Stomach smooth muscle (tissue), 2 donors: ENCODE measurements at regions not wholly inside any gene's neighbourhood (a gene's known extent, or its start where the extent isn't known, plus 50 kb on each side); places are given as distances from the start of the nearest gene placed in this dataset.

Experiments used
- H3K27ac ChIP-seq: one replicate; pipeline ENCODE4 v1.7.0; 2013; ENCODE audit warnings: mild to moderate bottlenecking, low read length, inconsistent platforms
- H3K27me3 ChIP-seq, 2 donors: one replicate each; pipeline ENCODE4 v1.7.0; 2013; ENCODE audit warnings: low read length in 2 of 2; ENCODE audit not compliant: insufficient read depth in 2 of 2, control insufficient read depth in 1 of 2
- H3K36me3 ChIP-seq, 2 donors: one replicate each; pipeline ENCODE4 v1.7.0; 2013; ENCODE audit warnings: low read length in 2 of 2; ENCODE audit not compliant: control insufficient read depth in 2 of 2, insufficient read depth in 2 of 2
- H3K4me1 ChIP-seq: one replicate; pipeline ENCODE4 v1.7.0; 2013; ENCODE audit warnings: low read length; ENCODE audit not compliant: control insufficient read depth, insufficient read depth
- H3K4me3 ChIP-seq, 2 donors: one replicate each; pipeline ENCODE4 v1.7.0; 2013; ENCODE audit warnings: low read length in 2 of 2
- H3K9ac ChIP-seq, 2 donors: one replicate each; pipeline ENCODE4 v1.7.0; 2013; ENCODE audit warnings: low read length in 2 of 2, mild to moderate bottlenecking in 1 of 2
- H3K9me3 ChIP-seq, 2 donors: one replicate each; pipeline ENCODE4 v1.7.0; 2013; ENCODE audit warnings: low read length in 2 of 2; ENCODE audit not compliant: control insufficient read depth in 2 of 2
- donor health status: healthy.
- donor health status: Pancreatic carcinoma.

- Histone ChIP-seq H3K4me3 (no peak overlapping the region), H3K9me3 (no peaks in the 10 kb centered on the region), H3K27ac (no peak overlapping the region), H3K36me3 (no peaks in the 10 kb centered on the region), H3K27me3 (no peaks in the 10 kb centered on the region), H3K9ac (no peak overlapping the region), H3K4me1 (no peaks in the 10 kb centered on the region)
Measured at GRCh38 chr1:79376106-79376505, 369.6 kb upstream of the ADGRL4 start.

GRCh38 chr1:79375352-79375751, 368.8 kb upstream of the ADGRL4 start:
- H3K9me3 ChIP-seq, result no peaks in the 10 kb centered on the region
- no peaks in the 10 kb centered on the region for H3K27me3 ChIP-seq
- no peak overlapping the region for H3K9ac ChIP-seq
- H3K36me3 ChIP-seq, result no peaks in the 10 kb centered on the region
- no peak overlapping the region for H3K27ac ChIP-seq
- H3K4me1 ChIP-seq, result no peaks in the 10 kb centered on the region
- H3K4me3 ChIP-seq, result no peak overlapping the region

- Histone ChIP-seq H3K27ac (no peak overlapping the region), H3K4me1 (no peaks in the 10 kb centered on the region), H3K9ac (no peak overlapping the region), H3K27me3 (no peaks in the 10 kb centered on the region), H3K36me3 (no peaks in the 10 kb centered on the region), H3K9me3 (no peaks in the 10 kb centered on the region), H3K4me3 (no peak overlapping the region)
Measured at GRCh38 chr1:79374397-79374796, 367.9 kb upstream of the ADGRL4 start.

DNA sequence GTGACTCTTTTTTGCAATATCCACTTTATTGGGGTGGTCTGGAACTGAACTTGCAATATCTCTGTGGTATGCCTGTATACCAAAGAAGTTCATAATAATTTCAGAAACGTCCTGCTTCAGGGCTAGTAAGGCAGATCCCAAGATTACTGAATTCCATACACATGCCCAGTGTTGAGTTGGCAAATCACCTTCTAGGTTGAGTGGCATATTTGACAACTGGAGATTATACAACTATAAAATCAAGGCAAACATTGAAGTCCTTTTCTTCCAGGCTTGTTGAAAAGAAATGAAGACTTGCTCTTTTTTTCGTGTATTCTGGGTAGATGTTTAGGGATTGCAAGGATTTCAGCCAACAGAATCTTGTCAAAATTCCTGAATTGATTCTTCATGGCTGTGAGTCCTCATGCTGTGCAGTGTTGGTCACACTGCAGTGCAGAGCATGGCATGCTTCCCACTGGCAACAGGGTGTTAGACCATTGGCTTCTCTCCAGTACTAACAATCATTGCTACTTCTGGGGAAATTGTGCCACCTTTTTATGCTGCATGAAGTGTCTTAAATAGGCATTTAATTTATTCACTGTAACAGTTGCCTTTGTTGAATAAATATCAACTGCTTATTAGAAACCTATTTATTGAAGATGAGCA, 367.1 kb upstream of the ADGRL4 start:
- Histone ChIP-seq H3K36me3 (no peaks in the 10 kb centered on the region), H3K9ac (no peak overlapping the region), H3K4me3 (no peak overlapping the region), H3K27me3 (no peaks in the 10 kb centered on the region), H3K9me3 (no peaks in the 10 kb centered on the region), H3K27ac (no peak overlapping the region), H3K4me1 (no peaks in the 10 kb centered on the region)

- no peaks in the 10 kb centered on the region for H3K9me3 ChIP-seq
- no peaks in the 10 kb centered on the region for H3K4me1 ChIP-seq
- no peak overlapping the region for H3K9ac ChIP-seq
- H3K36me3 ChIP-seq, result no peaks in the 10 kb centered on the region
- no peaks in the 10 kb centered on the region for H3K27me3 ChIP-seq
- no peak overlapping the region for H3K27ac ChIP-seq
- no peak overlapping the region for H3K4me3 ChIP-seq
Measured at GRCh38 chr1:79371802-79372201, 365.3 kb upstream of the ADGRL4 start.

DNA sequence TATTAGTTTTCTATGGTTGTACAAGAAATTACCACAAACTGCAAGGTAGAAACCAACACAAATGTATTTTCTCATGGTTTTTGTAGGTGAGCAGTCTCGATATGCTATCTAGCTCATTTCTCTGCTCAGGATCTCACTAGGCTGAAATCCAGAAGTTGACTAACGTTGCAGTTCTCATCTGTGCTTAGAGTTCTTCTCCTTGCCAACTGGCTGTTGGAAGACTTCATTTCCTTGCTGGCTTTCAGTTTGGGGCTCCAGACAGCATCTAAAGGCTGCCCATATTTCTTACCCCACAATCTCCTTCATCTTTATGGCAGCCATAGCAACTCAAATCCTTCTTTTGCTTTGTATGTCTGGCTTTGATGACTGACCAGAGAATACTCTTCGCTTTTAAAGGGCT, 362.6 kb upstream of the ADGRL4 start:
- H3K4me1 ChIP-seq, result no peaks in the 10 kb centered on the region

DNA sequence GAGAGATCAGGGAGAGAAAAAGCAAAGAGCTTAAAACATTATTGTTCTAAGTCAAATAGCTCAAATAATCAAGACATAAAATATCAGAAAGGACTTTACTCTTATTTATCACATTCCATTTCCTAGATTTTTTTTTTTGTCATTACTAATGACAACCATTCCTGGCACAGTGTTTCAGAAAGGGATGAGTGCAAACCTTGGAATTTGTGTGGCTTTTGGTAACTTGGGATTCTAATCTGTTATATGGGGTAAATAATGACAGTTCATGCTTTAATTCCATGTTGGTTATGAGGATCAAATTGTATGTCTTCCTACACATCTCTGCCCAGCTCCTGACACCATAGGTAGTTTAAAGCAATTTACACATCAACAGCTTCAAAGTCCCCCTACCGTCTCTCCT, 358.4 kb upstream of the ADGRL4 start:
- Histone ChIP-seq H3K27ac (no peak overlapping the region), H3K9me3 (no peaks in the 10 kb centered on the region), H3K4me3 (no peak overlapping the region)

More for the DNA sequence above, 362.6 kb upstream of the ADGRL4 start:
- Histone ChIP-seq H3K27ac (no peak overlapping the region), H3K27me3 (no peaks in the 10 kb centered on the region), H3K4me3 (no peak overlapping the region), H3K9me3 (no peaks in the 10 kb centered on the region), H3K36me3 (no peaks in the 10 kb centered on the region), H3K9ac (no peak overlapping the region)

GRCh38 chr1:79363430-79363829, 356.9 kb upstream of the ADGRL4 start:
- Histone ChIP-seq H3K36me3 (no peaks in the 10 kb centered on the region), H3K27ac (no peak overlapping the region), H3K4me1 (no peaks in the 10 kb centered on the region), H3K27me3 (no peaks in the 10 kb centered on the region), H3K9me3 (no peaks in the 10 kb centered on the region), H3K9ac (no peak overlapping the region), H3K4me3 (no peak overlapping the region)

More for the DNA sequence above, 358.4 kb upstream of the ADGRL4 start:
- Histone ChIP-seq H3K4me1 (no peaks in the 10 kb centered on the region), H3K36me3 (no peaks in the 10 kb centered on the region), H3K27me3 (no peaks in the 10 kb centered on the region), H3K9ac (no peak overlapping the region)

DNA sequence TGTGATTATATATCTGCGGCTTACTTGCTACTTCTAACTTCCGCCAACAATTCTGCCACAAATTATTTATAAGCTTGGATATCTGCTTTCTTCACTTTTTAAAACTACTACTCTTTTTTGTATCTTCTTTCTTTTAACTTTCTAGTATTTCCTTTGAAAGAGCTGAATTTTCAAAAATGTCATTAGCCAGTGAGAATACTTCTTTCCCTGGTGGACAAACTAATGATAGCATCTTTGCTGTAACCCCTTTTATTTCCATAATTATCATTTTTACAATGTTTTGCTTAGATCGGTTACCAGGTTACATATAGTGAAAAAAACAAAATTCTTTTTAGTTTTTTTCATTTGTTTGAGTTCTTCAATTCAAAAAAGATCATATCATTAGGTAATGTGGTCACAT, 355.9 kb upstream of the ADGRL4 start:
- no peaks in the 10 kb centered on the region for H3K9me3 ChIP-seq
- H3K4me3 ChIP-seq, result no peak overlapping the region
- no peak overlapping the region for H3K9ac ChIP-seq

GRCh38 chr1:79355090-79355489, 348.6 kb upstream of the ADGRL4 start:
- Histone ChIP-seq H3K4me3 (no peak overlapping the region), H3K36me3 (no peaks in the 10 kb centered on the region), H3K27ac (no peak overlapping the region), H3K9me3 (no peaks in the 10 kb centered on the region), H3K4me1 (no peaks in the 10 kb centered on the region), H3K9ac (no peak overlapping the region), H3K27me3 (no peaks in the 10 kb centered on the region)

More for the DNA sequence above, 355.9 kb upstream of the ADGRL4 start:
- Histone ChIP-seq H3K36me3 (no peaks in the 10 kb centered on the region), H3K4me1 (no peaks in the 10 kb centered on the region), H3K27ac (no peak overlapping the region), H3K27me3 (no peaks in the 10 kb centered on the region)

DNA sequence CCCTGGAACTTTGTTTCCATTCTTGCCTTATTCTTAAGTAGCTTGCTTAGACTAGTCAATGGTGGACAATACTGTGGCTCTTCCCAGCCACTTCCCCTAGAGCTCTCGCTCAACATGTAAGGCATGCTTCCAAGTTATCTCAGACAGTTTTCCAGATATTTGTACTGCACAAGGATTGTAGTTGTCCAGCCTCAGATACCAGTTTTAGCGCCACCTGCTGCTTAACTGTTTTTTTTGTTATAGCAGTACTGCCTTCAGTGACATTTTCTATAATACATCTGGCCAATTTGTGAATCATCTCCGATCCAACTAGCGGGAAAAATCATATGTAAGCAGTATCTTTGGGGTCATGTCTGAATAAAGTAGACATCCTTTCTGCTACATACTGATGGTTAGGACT, 346.7 kb upstream of the ADGRL4 start:
- Histone ChIP-seq H3K9me3 (no peaks in the 10 kb centered on the region), H3K9ac (no peak overlapping the region), H3K4me1 (no peaks in the 10 kb centered on the region), H3K27ac (no peak overlapping the region), H3K36me3 (no peaks in the 10 kb centered on the region), H3K27me3 (no peaks in the 10 kb centered on the region), H3K4me3 (no peak overlapping the region)
